Activated CD4-positive, alpha-beta T cell treated with anti-CD3 and anti-CD28 coated beads, Interleukin-2, Interleukin-4, amounts not matched to agents 100 ng/mL and 50 ng/mL, durations not matched to agents 16 hours and 8 hours (primary cell): ENCODE measurements at regions not wholly inside any gene's neighbourhood (a gene's known extent, or its start where the extent isn't known, plus 50 kb on each side); places are given as distances from the start of the nearest gene placed in this dataset.
"Not testable (repeated sequence)": the region's sequence is repeated elsewhere in the genome, so short reads cannot be mapped to it uniquely, and the experiment has no call there.

Experiments used
- DNase-seq: peaks from one replicate; pipeline ENCODE4 v3.0.0-alpha.2; 2020; ENCODE audit warnings: low spot score

DNA sequence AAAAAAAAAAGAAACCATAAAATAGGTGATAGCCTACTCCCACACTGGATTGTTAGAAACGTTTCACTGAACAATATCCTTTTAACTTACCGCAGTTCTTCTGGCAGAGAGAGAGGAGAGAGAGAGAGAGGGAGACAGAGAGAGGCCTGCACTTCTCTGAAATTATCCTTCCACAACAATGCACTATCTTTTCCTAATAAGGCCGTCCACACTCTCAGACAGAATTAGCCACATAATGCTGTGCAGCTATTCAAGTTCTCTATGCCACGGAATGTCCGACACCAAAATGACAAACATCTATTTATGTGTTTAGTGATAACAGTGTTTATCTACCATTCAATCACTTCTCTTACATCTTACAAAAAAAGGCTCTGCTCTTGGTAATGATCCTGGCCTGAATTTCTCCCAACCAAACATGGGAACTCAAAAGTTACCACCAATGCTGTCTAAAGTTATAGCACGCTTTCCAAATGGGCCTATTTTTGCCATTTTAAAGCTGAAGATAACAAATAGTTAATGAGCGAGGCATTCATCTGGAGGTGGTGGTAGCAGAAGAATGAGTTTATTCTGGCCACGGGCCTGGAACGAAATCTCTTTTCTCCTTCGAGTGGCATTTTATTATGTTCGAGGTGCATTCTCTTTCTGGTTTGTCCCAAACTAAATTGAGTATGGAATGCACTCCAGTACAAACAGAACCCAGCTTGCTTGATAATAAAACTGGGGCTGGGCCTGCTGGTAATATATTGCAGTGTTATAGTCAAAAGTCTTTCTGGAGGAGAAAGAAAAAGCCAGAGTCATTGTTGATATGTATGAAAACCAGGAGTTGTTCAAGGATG is 160.2 kb upstream of the SVIL start:
- no peak for DNase-seq

DNA sequence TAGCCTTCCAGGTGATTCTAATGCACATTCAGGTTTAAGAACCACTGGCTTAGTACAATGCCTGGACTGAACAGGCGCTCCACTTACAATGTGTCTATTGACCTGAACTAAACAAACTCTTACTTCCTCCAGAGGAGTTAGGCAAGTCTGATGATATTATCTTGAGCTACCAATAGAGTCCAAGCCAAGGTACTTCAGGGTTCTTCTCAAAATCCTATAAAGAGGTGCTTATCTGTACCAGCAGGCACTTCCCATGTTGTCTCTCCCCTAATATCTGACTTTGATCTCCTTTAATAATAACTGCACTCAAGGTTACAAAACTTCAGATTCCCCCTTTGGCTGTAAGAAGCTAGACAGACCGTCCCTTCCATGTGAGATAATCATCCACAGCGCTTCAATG is 157.0 kb upstream of the SVIL start:
- no peak for DNase-seq

GRCh38 chr10:29790207-29790606 is 155.4 kb upstream of the SVIL start:
- no peak for DNase-seq

- DNase-seq, result no peak
Measured at GRCh38 chr10:29788113-29788512, 153.3 kb upstream of the SVIL start.

DNA sequence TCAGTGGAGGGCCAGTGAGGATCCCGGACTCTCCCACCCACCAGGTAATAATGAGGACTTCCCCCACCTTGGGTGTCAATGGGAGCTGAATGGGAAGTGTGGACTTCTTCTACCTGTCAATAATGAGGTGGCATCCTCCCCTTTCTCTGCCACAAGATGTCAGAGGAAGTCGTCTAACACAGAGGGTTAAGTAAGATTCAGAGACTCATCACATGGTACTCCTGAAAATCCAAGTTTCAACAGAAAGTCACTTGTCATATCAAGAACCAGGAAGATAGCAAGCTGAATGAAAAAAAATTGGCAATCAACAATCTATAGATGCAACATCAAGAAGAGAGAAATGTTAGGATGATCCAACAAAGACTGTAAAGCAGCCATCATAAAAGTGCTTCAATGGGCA is 150.9 kb upstream of the SVIL start:
- DNase-seq, result no peak

DNA sequence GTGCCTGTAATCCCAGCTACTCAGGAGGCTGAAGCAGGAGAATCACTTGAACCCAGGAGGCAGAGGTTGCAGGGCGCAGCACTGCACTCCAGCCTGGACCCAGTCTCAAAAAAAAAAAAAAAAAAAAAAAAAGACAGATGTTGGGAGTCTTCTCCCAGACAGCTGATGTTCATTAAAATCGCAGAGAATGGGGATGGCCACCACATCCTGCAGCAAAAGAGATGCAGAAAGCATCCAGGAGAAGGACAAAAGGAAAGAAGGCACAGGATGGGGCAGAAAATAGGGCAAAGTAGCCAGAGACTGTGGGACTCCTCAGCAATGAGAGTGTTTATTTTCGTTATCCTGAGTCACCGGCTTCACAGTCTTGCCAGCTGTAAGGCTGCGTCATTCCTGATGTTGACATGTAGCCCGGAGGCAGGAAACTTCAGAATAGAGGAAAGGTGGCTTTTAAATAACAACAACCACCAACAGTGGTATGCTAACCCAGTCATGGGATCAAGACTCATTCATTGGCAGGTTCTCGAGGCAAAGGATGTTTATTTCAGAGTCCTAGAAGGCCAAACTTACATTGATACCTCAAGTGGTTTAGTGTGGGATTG is 149.5 kb upstream of the SVIL start:
- no peak for DNase-seq

DNA sequence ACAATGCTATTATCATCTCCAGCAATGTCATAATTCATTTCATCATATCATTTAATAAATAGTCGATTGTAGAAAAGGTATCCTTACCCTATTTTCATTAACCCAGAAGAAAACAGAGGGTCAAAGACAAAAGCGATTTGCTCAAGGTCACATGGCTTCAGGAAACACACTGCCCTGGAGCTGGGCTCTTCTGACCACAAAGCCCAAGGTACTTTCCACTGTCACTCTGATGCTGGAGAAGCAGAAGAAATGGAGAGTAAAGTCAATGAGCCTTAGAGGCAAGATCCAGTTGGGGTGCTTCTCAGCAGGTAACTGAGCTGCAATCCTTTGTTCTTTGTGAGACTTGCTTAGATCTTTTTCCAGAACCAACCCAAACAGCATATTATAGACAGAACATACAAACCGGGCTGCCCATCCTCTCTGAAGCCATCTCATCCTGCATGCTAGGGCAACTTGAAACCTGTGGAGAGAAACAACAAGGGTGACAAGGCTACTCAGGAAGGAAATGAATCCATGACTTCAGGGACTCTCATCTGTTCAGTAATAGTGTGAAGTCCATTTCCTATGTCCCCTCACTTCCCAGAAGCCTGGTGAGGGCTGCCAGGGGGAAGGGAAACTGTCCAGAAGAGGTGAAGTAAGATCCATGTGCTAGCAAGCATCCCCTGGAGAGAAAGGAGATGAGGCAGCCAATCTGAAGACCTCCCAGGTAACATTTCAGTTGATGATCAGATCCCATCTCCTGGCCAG is 148.6 kb upstream of the SVIL start:
- no peak for DNase-seq

- no peak for DNase-seq
Measured at GRCh38 chr10:29780639-29781038, 145.9 kb upstream of the SVIL start.

- no peak for DNase-seq
Measured at GRCh38 chr10:29780096-29780495, 145.3 kb upstream of the SVIL start.

DNA sequence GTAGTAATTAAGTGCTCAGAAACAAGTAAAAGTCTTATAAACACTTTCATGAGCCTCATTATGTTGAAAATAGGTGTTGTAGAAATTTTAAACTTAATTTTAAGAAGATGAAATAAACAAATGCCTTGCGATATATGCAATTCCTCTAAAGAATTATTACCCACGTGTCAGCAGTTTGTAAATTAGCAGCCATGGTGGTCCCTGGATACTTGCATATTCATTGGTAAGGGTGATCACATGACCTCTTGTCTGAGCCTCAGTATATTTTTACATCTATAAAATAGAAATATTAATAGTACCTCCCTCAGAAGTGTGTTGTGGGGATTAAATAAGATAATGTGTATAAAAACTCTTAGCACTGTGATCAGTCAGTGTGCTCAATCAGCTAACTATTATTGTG is 141.5 kb upstream of the SVIL start:
- DNase-seq, result no peak

DNA sequence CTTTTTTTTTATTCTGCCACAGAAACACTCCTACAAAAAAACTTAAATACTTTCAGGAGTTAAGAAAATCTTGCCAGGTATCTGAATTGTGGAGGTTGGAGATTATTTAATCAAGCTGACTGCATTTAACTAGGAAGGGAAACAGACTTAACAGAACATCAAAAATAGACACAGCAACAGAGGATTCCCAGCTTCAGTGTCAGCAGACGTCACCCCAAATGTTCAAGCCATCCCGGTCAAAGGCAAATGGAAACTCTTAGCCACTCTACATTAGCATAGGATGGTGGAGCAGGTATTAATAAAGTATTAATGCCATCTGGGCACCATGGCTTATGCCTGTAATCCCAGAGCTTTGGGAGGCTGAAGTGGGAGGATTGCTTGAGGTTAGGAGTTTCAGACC is 139.7 kb upstream of the SVIL start:
- DNase-seq, result no peak

GRCh38 chr10:29773675-29774091 is 138.9 kb upstream of the SVIL start:
- no peak for DNase-seq

DNA sequence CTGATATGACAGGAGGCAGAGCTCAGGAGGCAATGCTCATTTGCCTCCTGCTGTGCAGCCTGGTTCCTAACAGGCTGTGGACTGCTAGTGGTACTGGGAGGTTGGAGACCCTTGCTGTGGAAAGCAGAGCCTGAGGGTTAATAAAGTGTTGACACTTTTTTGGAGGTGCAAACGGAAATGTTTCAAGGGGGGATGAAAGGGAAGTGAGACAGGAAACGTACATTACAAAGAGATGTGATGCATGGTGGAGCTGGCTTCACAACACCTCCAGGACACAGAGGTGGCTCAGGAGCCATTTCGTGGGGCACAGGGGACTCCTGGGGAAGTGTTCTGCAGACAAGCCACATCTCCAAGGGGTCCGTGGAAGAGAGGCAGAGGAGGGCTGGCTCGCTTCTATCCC is 137.6 kb upstream of the SVIL start:
- no peak for DNase-seq

- no peak for DNase-seq
Measured at GRCh38 chr10:29771376-29771775, 136.6 kb upstream of the SVIL start.

DNA sequence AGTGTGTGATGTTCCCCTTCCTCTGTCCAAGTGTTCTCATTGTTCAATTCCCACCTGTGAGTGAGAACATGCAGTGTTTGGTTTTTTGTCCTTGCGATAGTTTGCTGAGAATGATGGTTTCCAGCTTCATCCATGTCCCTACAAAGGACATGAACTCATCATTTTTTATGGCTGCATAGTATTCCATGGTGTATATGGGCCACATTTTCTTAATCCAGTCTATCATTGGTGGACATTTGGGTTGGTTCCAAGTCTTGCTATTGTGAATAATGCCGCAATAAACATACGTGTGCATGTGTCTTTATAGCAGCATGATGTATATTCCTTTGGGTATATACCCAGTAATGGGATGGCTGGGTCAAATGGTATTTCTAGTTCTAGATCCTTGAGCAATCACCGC is 134.5 kb upstream of the SVIL start:
- DNase-seq, result not testable (repeated sequence)

GRCh38 chr10:29767968-29768367 is 133.2 kb upstream of the SVIL start:
- DNase-seq, result no peak

- DNase-seq, result no peak
Measured at GRCh38 chr10:29766753-29767152, 132.0 kb upstream of the SVIL start.

- DNase-seq, result no peak
Measured at GRCh38 chr10:29765330-29765729, 130.6 kb upstream of the SVIL start.

GRCh38 chr10:29763396-29763795 is 128.6 kb upstream of the SVIL start:
- no peak for DNase-seq

DNA sequence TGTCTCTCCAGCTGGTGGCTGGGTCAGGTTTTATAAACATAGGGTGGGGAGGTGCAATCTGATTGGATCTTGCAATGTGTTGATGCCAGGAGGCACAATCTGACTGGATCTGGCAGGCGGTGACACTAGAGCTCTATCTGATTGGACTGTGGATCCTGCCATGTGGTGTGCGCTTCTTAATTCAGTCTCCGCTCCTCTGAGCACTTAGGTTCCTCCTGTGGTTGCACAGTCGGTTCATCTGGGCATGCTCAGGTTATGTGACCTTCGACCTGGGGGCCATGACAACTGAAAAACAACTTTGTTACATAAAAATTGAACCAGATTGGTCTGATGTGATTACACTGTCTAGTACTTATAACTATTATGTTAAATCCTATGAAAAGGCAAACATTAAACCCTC is 127.1 kb upstream of the SVIL start:
- no peak for DNase-seq

DNA sequence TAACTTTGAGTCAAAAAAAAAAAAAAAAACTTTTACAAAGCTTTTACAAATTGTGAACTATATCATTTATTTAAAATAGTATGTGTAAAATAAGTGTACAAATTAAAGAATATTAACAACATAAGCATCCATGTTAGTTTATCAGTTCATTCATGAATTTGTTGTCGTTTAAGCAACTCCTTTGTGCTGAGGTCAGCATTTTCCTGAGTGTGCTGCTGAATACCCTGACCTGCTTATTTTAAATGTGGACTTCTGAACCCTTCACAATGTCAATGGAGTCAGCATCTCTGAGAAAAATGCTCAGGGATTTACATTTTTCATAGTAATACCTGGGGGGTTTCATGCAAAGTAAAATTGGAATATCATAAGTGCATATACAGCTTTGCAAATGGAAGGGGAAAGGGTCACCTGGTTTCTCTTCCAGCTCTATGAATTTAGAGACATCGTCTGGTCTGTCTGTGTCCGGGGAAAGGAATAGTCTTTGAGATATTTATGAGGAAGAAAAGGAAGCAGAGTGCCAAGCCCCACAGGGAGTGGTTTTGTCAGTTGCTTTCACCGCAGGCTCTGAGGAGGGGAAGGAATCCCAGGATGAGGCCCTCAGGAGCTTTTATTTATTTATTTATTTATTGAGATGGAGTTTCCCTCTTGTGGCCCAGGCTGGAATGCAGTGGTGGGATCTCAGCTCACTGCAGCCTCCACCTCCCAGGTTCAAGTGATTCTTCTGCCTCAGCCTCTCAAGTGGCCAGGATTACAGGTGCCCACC is 125.5 kb upstream of the SVIL start:
- no peak for DNase-seq

DNA sequence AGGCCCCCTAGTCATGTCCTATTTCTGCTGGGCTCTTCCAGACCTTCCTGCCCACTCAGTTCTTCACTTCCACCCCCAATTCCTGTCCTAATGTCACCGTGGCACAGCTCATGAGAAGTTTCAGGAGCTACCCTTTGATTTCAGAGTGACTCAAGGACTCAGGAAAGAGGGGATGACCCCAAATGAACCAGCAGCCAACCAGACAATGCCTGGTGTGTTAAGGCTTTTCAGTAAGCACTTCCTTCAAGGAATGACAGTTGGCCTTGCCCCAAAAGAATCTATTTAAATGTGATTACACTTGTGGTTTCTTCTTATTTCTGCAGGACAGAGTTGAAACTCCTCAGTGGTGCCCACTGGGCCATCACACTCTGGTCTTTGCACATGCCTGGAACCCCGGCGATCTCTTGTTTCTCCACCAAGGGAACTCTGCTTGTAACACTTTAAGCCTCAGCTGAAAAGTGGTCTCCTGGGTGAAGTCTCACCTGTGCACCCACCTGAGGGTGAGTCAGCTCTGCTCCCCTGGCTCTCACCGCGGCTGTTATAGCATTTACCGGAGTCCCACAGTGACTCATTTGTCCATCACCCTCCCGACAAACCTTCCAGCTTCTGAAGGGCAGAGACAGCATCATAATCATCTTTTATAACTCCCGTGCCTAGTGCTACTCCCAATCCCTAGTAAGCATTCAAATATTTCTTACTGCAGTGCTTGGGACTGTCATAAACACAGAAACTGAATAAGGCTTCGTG is 123.0 kb upstream of the SVIL start:
- DNase-seq, result no peak
